Stimulated activated CD4-positive, alpha-beta T cell treated with anti-CD3 and anti-CD28 coated beads, Interleukin-15, amount 100 ng/mL, for 24 hours (primary cell): ENCODE measurements at regions not wholly inside any gene's neighbourhood (a gene's known extent, or its start where the extent isn't known, plus 50 kb on each side); places are given as distances from the start of the nearest gene placed in this dataset.

Experiments
- DNase-seq: peaks from one replicate; pipeline ENCODE4 v3.0.0-alpha.2; 2020

DNA sequence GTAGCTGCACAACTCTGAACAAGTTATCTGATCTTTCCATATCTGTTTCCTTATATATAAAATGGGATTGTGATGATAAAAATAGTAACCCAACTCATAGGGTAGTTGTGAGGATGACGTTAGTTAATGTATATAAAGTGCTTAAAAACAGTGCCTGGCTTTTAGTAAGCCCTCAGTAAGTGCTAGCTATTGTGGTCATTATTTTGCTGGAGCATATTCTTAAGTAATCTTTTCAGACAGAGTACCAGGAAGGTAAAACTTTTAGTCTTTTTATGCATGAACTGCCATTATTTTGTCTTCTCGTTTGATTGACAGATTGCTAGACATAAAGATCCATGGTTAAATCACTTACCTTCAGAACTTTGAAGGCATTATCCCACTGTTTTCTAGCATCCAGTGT lies 62.5 kb upstream of the SIM2 start:
- no peak for DNase-seq

DNA sequence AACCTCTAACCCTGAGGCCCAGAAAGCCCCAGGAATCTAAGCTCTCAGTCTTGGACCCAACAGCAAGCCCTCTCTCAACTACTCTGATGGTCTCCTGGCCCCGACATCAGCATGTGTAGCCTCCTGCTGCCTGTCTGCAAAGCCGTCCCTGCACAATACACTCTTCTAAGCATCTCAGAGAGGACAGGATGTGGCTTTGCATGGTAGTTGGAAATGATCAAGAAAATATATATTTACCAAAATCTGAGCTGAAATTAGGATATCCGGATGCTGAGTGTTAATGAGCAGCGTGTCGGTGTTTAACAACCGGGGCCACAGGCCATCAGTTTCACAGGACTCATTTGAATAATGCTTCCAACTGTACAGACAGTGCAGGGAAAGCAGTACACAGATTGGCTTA lies 59.1 kb upstream of the SIM2 start:
- no peak for DNase-seq

DNA sequence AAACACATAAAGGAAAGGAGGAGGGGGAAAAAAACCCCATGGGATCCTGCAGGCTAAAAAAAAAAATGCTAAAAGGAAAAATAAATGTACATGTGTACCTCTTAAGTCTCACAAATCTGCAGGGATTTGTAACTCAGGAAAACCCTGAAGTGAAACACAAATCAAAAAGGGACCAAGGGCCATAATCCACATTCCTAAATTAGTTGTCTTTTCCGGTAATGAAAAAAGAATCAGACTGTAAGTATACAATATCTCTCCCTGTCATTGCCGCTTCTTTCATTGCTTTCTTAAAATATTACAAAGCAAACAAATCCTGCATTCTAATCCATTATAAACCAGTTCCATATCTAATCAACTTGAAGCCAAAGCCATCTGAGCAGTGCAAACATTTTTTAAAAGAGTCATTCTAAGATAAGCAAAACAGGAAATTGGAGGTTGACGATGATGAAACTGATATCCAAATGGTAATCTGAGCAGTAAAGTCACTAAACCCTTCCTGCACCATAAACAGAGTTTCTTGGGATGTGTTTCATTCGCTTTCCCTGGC lies 58.7 kb upstream of the SIM2 start:
- DNase-seq = no peak

DNA sequence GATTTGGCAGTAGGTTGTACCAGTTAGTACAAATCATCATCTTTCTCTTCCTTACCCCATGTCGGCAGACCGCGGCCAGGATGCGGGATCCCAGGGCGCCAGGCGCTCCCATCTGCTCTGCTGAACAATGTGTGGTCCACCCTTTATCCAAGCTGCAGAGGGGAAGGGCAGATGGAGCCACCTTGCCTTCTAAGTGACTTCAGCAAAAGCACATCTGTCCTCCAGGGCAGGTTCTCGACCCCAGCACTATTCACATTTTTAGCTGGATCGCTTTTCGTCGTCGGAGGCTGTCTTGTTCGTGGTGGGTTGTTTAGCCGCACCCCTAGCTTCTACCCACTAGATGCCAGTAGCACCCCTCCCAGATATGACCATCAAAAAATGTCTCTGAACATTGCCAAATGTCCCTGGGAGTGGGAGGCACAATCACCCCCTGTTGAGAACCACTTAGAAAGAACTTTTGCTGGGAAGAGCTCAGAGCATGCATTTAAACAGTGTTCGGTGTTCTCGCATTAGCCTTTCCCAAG lies 58.1 kb upstream of the SIM2 start:
- no peak for DNase-seq

DNA sequence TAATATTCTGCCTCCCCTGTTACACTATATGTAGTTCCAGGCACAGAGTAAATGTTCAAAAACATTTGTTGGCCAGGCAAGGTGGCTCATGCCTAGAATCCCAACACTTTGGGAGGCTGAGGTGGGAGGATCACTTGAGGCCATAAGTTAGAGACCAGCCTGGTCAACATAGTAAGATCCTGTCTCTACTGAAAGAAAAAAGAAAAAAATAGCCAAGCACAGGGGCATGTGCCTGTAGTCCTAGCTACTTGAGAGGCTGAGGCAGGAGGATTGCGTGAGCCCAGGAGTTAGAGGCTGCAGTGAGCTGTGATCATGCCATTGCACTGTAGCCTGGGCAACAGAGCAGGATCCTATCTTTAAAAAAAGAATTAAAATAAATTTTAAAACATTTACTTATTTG lies 57.6 kb upstream of the SIM2 start:
- no peak for DNase-seq

DNA sequence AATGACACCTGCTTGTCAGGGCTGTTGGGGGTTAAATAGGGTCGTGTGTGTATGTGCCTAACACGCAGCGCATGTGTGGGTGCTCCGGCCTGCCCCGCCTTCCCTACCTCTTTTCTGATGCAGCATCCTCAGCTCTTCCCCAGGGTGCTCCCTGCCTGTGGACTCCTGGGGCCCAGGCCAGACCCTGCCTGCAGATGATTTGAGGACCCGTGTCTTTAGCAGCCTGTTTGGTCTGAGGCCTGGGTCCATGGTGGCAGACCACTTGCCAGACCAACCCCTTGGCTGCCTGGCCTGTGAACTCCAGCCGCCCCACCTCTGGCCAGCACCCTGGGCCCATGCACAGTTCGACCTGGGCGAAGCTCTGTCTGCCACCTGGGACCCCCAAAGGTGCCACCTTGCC lies 57.0 kb upstream of the SIM2 start:
- DNase-seq = no peak

DNA sequence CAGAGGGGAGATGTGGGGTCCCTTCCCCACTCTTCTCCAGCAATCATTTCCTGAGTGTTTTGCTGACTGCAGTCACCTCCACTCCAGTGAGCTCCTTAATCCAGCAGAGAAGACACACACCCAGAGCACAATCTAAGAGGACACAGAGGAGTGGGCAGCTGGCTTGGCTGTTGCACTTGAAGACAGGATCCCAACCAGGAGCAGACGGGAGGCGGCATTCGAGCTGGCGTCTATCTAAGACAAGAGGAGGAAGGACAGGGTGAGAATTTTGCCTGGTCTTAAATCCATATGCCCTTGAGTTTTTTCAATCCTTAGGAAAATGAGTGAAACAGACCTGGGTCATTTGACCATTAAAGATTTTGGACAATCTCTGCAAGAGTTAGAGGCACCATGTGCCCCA lies 56.1 kb upstream of the SIM2 start:
- no peak for DNase-seq

DNA sequence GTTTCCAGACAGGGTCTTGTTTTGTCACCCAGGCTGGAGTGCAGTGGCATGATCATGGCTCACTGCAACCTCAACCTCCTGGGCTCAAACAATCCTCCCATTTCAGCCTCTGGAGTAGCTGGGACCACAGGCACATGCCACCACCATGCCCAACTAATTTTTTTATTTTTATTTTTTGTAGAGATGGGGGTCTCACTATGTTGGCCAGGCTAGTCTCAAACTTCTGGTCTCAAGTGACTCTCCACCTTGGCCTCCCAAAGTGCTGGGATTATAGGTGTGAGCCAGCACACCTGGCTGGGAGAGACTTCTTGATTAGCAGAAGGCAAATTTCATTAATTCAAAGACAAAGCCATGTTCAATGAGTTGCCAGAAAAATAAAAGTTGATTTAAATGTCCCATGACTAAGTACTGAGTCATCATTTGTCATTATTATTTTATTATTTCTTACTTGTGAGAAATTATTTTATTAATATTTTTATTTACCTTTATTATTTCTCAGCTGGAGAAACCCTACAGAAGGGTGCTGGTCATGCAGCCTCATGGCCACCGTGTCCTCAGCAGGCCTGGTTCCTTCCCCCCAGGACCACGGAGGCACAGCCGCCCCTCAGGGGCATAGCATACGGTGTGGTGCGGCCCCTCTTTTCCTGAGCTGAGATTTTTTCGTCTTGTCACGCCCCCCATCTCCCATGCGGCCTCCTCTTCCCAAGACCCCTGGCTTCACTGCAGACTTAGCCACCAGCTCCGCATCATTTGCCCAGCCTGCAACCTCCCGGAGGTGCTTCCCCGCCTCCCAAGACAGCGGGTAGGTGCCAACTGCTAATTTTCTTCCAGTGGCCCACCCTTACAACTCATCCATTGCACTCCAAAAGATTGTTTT lies 55.3 kb upstream of the SIM2 start:
- DNase-seq = no peak

DNA sequence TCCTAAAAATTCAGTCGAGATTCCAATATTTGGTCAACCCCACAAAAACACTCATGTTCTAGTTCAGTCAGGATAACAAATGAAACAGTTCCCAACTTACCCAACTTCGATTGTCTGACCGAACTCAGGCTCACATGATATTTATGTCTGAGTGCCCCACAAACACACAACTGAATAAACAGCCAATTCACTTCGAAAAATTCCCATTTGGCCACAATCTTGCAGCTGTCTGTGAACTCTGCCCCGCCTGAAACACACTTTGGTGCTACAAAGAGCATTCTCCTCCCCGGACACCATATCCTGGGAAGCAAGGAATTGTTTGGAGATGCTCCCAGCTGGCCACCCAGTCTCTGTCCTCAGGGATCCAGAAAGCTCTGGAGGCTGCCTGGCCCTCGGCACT lies 52.9 kb upstream of the SIM2 start:
- no peak for DNase-seq

DNA sequence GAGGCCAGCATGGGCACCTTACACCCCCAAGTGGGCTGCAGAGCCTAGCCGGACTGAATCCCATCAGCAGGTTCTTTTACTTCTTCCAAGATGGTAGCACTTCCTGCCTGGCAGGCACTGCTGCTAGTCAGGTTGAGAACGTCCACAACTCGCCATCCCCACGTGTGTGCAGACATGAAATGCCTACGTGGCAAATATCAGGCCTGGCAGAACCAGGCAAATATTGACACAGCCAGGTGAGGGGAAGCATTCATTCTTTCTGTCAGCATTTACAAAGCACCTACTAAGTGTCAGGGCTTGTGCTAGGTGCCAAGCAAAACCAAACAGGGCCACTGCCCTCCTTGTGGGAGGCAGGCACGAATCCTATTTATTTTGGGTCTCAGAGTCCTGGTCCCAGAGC lies 52.3 kb upstream of the SIM2 start:
- no peak for DNase-seq

DNA sequence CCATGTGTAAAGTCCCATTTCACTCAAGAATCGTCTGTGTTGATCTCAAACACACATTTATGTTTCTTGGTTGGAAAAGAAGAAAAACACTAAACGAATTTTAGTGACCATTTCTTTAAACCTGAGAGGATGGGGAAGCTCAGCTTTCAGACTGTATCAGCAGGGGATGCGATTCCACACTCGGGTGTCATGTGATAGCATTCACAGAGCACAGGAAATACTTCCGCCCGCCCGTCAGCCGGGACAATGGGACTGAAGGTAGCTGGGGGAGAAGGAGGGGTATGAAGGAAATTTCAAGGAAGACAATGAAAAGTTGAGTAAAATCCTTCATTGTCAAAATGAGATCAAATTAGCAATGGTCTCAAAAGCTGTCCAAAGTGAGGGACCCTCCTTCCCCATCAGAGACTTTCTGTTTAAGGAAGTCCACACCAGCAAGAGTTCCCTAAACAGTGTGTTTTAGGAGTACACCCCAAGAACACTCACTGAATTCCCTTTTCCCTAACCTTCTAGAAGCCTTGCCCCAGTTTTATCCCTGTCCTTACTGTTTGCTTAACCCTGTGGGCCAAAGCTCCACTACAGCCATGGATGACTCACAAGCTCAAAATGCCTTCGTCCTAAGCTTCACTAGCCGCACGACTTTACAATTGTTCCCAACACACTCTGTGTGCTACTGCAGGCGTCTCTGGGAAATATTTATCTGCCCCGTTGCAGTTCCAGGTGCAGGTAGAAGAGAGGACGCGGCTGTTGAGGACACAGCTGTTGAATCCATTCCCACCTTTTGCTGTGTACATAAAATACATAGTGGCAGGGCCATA lies 51.4 kb upstream of the SIM2 start:
- DNase-seq = no peak
